HepG2 (cell line): ENCODE measurements at regions not wholly inside any gene's neighbourhood (a gene's known extent, or its start where the extent isn't known, plus 50 kb on each side); places are given as distances from the start of the nearest gene placed in this dataset.

Source experiments
- ATAC-seq: fragments of 200-7000 bp; cut with Tn5 transposase; 3 replicates; pipeline ENCODE4 v1.9.1; 2020; ENCODE audit warnings: mild to moderate bottlenecking, moderate library complexity
- BruUV-seq: library from RNA; stranded (reverse); fragments of 400-500 nt; replicated peaks from 2 replicates; lab custom pipeline; 2021; lab: Mats Ljungman, UMichigan
- CTCF ChIA-PET: fragments of 300-600 bp; formaldehyde crosslinking; extraction: SDS; loops from one replicate; lab custom pipeline; 2021; ENCODE audit warnings: low total read pairs, inconsistent platforms, low intra/inter-chr PET ratio; lab: Yijun Ruan, JAX
- POLR2A ChIA-PET: fragments of 350-600 bp; sonication (Branson Sonifier 250); formaldehyde crosslinking; loops from one replicate; lab custom pipeline; 2020; ENCODE audit warnings: antibody characterized with exemption, inconsistent platforms; lab: Yijun Ruan, JAX
- DNase-seq: peaks from one replicate; pipeline ENCODE4 v3.0.0-alpha.2; 2015; ENCODE audit warnings: low spot score
- FAIRE-seq: peaks from 3 replicates; lab custom pipeline; 2011; peaks lifted over from hg19 to GRCh38; lab: Jason Lieb, UNC
- H2AFZ ChIP-seq: one replicate; pipeline ENCODE4 v1.6.1; 2011; ENCODE audit warnings: low read length, inconsistent platforms
- H3K27ac ChIP-seq: fragments of 300-600 bp; 3 replicates; pipeline ENCODE4 v1.8.0; 2011; ENCODE audit warnings: mixed run types, mild to moderate bottlenecking, mixed read lengths, low read length, inconsistent platforms; ENCODE audit not compliant: insufficient read depth; ENCODE audit errors: extremely low read length
- H3K27me3 ChIP-seq, 2 experiments: fragments of 200-600 bp in 1 of 2; 2 replicates in 1 of 2; 3 replicates in 1 of 2; pipeline versions ENCODE4 v1.6.0 to v1.8.0; 2011; ENCODE audit warnings: low read length in 2 of 2, mild to moderate bottlenecking in 2 of 2, moderate library complexity in 2 of 2, inconsistent platforms in 1 of 2; ENCODE audit not compliant: insufficient read depth in 2 of 2, control insufficient read depth in 1 of 2
- H3K36me3 ChIP-seq, 2 experiments: fragments of 200-600 bp in 1 of 2; replicated peaks in 1 of 2; 2 replicates in 1 of 2; 3 replicates in 1 of 2; pipeline versions ENCODE4 v1.5.1 to v1.8.0; 2011; ENCODE audit warnings: low read length in 2 of 2, inconsistent platforms in 1 of 2; ENCODE audit not compliant: insufficient read depth in 2 of 2, control insufficient read depth in 1 of 2
- H3K4me1 ChIP-seq: 2 replicates; pipeline ENCODE4 v1.5.1; 2012; ENCODE audit warnings: low read length, inconsistent platforms; ENCODE audit not compliant: insufficient read depth
- H3K4me2 ChIP-seq: 2 replicates; pipeline ENCODE4 v1.6.0; 2011; ENCODE audit warnings: low read depth, low read length, inconsistent platforms
- H3K4me3 ChIP-seq, 3 experiments: fragments of 200-600 bp in 1 of 3; sonication (generic), shearing (Covaris generic) in 1 of 3; replicated peaks in 1 of 3; 2 replicates each; pipeline ENCODE4 v1.5.1; 2011 to 2016; ENCODE audit warnings: low read length in 3 of 3, inconsistent platforms in 2 of 3, low read depth in 2 of 3, mild to moderate bottlenecking in 2 of 3, control low read depth in 1 of 3, mixed read lengths in 1 of 3; ENCODE audit not compliant: insufficient read depth in 1 of 3
- H3K79me2 ChIP-seq: one replicate; pipeline ENCODE4 v1.6.1; 2011; ENCODE audit warnings: low read length, inconsistent platforms; ENCODE audit not compliant: insufficient read depth
- H3K9ac ChIP-seq: 2 replicates; pipeline ENCODE4 v1.6.0; 2011; ENCODE audit warnings: mild to moderate bottlenecking, low read depth, low read length, inconsistent platforms; ENCODE audit not compliant: insufficient read depth
- H3K9me3 ChIP-seq: 2 replicates; pipeline ENCODE4 v1.5.1; 2012; ENCODE audit warnings: mild to moderate bottlenecking, low read length
- H4K20me1 ChIP-seq: 2 replicates; pipeline ENCODE4 v1.6.0; 2011; ENCODE audit warnings: inconsistent platforms, mild to moderate bottlenecking, low read length, moderate library complexity; ENCODE audit not compliant: insufficient read depth
- FOXK2 ChIP-seq: fragments of 450-650 bp; IDR thresholded peaks from 2 replicates; pipeline ENCODE4 v1.6.1; 2016
- GATA4 ChIP-seq: sonication (generic); IDR thresholded peaks from 2 replicates; pipeline ENCODE4 v1.6.1; 2016; ENCODE audit warnings: antibody characterized with exemption, low read depth, borderline replicate concordance
- MAZ ChIP-seq, 2 experiments: sonication (generic) in 1 of 2; formaldehyde crosslinking in 1 of 2; IDR thresholded peaks; 2 replicates each; pipeline versions ENCODE4 v1.5.0 to v1.6.1; 2012 to 2020; ENCODE audit warnings: low read depth in 2 of 2, mild to moderate bottlenecking in 2 of 2, borderline replicate concordance in 1 of 2, improper control_type of control experiment in 1 of 2, low read length in 1 of 2, missing genetic modification reagents in 1 of 2, moderate library complexity in 1 of 2
- MED1 ChIP-seq: sonication (generic); formaldehyde crosslinking; IDR thresholded peaks from 2 replicates; pipeline ENCODE4 v1.4.0; 2020; ENCODE audit warnings: missing genetic modification reagents
- NFIB ChIP-seq: sonication (generic); formaldehyde crosslinking; IDR thresholded peaks from 2 replicates; pipeline ENCODE4 v1.9.0; 2021; ENCODE audit warnings: missing genetic modification reagents, mild to moderate bottlenecking, borderline replicate concordance
- NR2C2 ChIP-seq: sonication (generic); formaldehyde crosslinking; IDR thresholded peaks from 2 replicates; pipeline ENCODE4 v1.4.0; 2020; ENCODE audit warnings: missing genetic modification reagents, mild to moderate bottlenecking, moderate library complexity, borderline replicate concordance
- RCOR2 ChIP-seq: IDR thresholded peaks from 2 replicates; pipeline ENCODE4 v1.6.1; 2016; ENCODE audit warnings: missing biosample characterization, missing genetic modification reagents
- SETDB1 ChIP-seq: sonication (generic); formaldehyde crosslinking; IDR thresholded peaks from 2 replicates; pipeline ENCODE4 v1.5.1; 2020; ENCODE audit warnings: missing genetic modification reagents, mild to moderate bottlenecking, borderline replicate concordance
- SP4 ChIP-seq: sonication (generic); formaldehyde crosslinking; IDR thresholded peaks from 2 replicates; pipeline ENCODE4 v1.8.1; 2023; ENCODE audit warnings: mild to moderate bottlenecking, missing genetic modification reagents
- TBX2 ChIP-seq: sonication (generic); formaldehyde crosslinking; IDR thresholded peaks from 2 replicates; pipeline ENCODE4 v1.5.0; 2020; ENCODE audit warnings: missing genetic modification reagents, mild to moderate bottlenecking, borderline replicate concordance
- TCF12 ChIP-seq, 2 experiments: fragments of 450-650 bp in 1 of 2; sonication (generic) in 1 of 2; formaldehyde crosslinking in 1 of 2; IDR thresholded peaks; 2 replicates each; pipeline versions ENCODE4 v1.6.1 to v1.8.0; 2017 to 2022; ENCODE audit warnings: antibody characterized with exemption in 1 of 2, mild to moderate bottlenecking in 1 of 2, missing genetic modification reagents in 1 of 2, moderate library complexity in 1 of 2
- ZNF101 ChIP-seq: sonication (generic); formaldehyde crosslinking; IDR thresholded peaks from 2 replicates; pipeline ENCODE4 v1.4.0; 2020; ENCODE audit warnings: mild to moderate bottlenecking, low read depth, missing genetic modification reagents, borderline replicate concordance
- ZNF232 ChIP-seq: sonication (generic); formaldehyde crosslinking; IDR thresholded peaks from 2 replicates; pipeline ENCODE4 v1.4.0; 2020; ENCODE audit warnings: missing genetic modification reagents, borderline replicate concordance
- ZNF282 ChIP-seq: fragments of 450-650 bp; IDR thresholded peaks from 2 replicates; pipeline ENCODE4 v1.6.1; 2018; ENCODE audit not compliant: partially characterized antibody
- ZNF530 ChIP-seq: sonication (generic); formaldehyde crosslinking; IDR thresholded peaks from 2 replicates; pipeline ENCODE4 v1.5.0; 2020; ENCODE audit warnings: low read depth, mild to moderate bottlenecking, missing genetic modification reagents
- ZNF589 ChIP-seq: sonication (generic); formaldehyde crosslinking; conservative IDR thresholded peaks from 2 replicates; pipeline ENCODE4 v1.8.0; 2022; ENCODE audit warnings: mild to moderate bottlenecking, moderate library complexity, missing genetic modification reagents
- ZNF674 ChIP-seq: sonication (generic); formaldehyde crosslinking; IDR thresholded peaks from 2 replicates; pipeline ENCODE4 v1.5.0; 2020; ENCODE audit warnings: low read depth, mild to moderate bottlenecking, missing genetic modification reagents
- ZNF746 ChIP-seq: sonication (generic); formaldehyde crosslinking; IDR thresholded peaks from 2 replicates; pipeline ENCODE4 v1.8.0; 2022; ENCODE audit warnings: mild to moderate bottlenecking, missing genetic modification reagents
- ZNF761 ChIP-seq: sonication (generic); formaldehyde crosslinking; conservative IDR thresholded peaks from 2 replicates; pipeline ENCODE4 v1.4.0; 2020; ENCODE audit warnings: mild to moderate bottlenecking, missing genetic modification reagents
- ZNF775 ChIP-seq: sonication (generic); formaldehyde crosslinking; IDR thresholded peaks from 2 replicates; pipeline ENCODE4 v1.4.0; 2020; ENCODE audit warnings: missing genetic modification reagents, mild to moderate bottlenecking, moderate library complexity, borderline replicate concordance
- ZSCAN30 ChIP-seq: sonication (generic); formaldehyde crosslinking; IDR thresholded peaks from 2 replicates; pipeline ENCODE4 v1.5.0; 2020; ENCODE audit warnings: mild to moderate bottlenecking, missing genetic modification reagents
- WGBS: methylation state at CpG from one replicate; pipeline ENCODE4 v1.1.6; 2017; ENCODE audit warnings: low lambda C conversion rate; 5-methylcytosine and 5-hydroxymethylcytosine counted together
- in situ Hi-C: cut with HindIII; loops from 2 replicates; pipeline ENCODE4 v1.10.0; 2017; ENCODE audit warnings: low pct_unique_long_range_greater_than_20kb; ENCODE audit not compliant: extremely low pct_ligation_motif_present
- intact Hi-C: fragments of 100-400 bp; cut with micrococcal nuclease; formaldehyde crosslinking; loops from one replicate; pipeline ENCODE4 v1.10.0; 2022; ENCODE audit not compliant: unreplicated experiment
- TF ChIP-seq, protein P1 (sequence below): IDR thresholded peaks from 2 replicates; pipeline ENCODE4 v1.6.1; 2016; ENCODE audit warnings: low read depth, borderline replicate concordance
- TF ChIP-seq, protein P2 (sequence below): sonication (generic); formaldehyde crosslinking; conservative IDR thresholded peaks from 2 replicates; pipeline ENCODE4 v1.8.0; 2022; ENCODE audit warnings: mild to moderate bottlenecking, moderate library complexity, missing genetic modification reagents
- TF ChIP-seq, protein P3 (sequence below): sonication (generic); IDR thresholded peaks from 2 replicates; pipeline ENCODE4 v1.6.1; 2016; ENCODE audit warnings: low read depth, borderline replicate concordance

DNA sequence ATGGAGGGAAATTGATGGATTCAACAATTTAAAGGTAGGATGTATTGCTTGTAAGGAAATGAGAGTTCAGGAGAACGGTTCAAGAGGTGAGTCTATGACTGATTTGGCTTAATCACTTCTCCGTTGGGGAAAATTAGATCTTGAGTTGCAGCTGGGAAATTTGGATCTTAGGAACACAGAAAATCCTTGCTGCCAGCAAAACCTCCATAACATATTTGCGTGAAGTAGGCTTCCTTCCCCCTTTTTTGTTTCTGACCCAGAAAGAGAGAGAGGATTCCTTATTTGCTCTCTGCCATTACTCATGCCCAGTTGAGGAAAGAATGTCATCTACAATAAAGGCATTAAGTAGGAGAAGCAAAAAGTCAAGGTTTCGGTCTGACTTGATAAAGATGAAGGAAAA, 73.5 kb upstream of the PDC start:
- no TSS peak for BruUV-seq
- no peaks in the 10 kb centered on the region for H3K79me2 ChIP-seq
- in situ Hi-C loops: no loop called here

DNA sequence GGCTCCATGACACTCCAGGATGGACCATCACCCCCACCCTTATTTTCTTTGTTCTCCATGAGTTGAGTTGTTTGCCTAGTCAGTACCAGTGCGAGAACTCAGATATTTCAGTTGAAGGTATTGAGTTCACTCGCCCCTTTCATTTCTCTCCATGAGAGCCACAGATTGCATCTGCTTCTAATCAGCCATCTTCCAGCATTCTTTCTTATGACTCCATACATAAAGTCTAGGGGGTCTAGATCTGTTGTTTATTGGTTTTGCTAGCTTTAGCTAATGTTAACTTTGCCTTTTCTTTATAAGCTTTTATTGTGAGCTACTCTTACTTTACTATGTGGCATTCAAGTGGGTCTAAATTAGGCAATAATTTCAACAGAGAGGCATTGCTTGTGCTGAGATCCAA, 71.6 kb upstream of the PDC start:
- no peak overlapping the region for H3K4me2 ChIP-seq
- DNase-seq (no peak), FAIRE-seq (no peak), ATAC-seq (no peak)
- ChIA-PET POLR2A (no interaction called here), CTCF (no interaction called here)
- H3K9ac ChIP-seq: no peak overlapping the region
- no TSS peak for BruUV-seq
- H3K27me3 ChIP-seq: no peaks in the 10 kb centered on the region
- H3K4me1 ChIP-seq: no peaks in the 10 kb centered on the region
- no peaks in the 10 kb centered on the region for H3K79me2 ChIP-seq
- no peak overlapping the region for H3K27ac ChIP-seq
- 0 out of 2 replicates have a peak, but pooled peaks cover 3% of the 10 kb centered on the region for H3K9me3 ChIP-seq
- in situ Hi-C loops (no loop called here), intact Hi-C loops (no loop called here)
- H4K20me1 ChIP-seq: no peaks in the 10 kb centered on the region
- 0% methylated on average over 2 of the region's 2 CpGs for WGBS
- H3K36me3 ChIP-seq: no peaks in the 10 kb centered on the region
- H2AFZ ChIP-seq: no peak overlapping the region
- H3K4me3 ChIP-seq: no peak overlapping the region
- TF ChIP-seq SP4 (no peak), MED1 (CRISPR knock-in tag) (no peak), FOXK2 (no peak), MAZ (IDR thresholded peaks at IDR 0.05; ENCODE audit: borderline replicate concordance, low read depth, low read length) (no peak), MAZ (CRISPR knock-in tag; IDR thresholded peaks at IDR 0.05; ENCODE audit: low read depth) (no peak), RCOR2 (CRISPR knock-in tag) (no peak), ZNF674 (no peak), NR2C2 (CRISPR knock-in tag) (no peak), NFIB (CRISPR knock-in tag) (no peak), TBX2 (CRISPR knock-in tag) (no peak)
- TF ChIP-seq, protein P1, sequence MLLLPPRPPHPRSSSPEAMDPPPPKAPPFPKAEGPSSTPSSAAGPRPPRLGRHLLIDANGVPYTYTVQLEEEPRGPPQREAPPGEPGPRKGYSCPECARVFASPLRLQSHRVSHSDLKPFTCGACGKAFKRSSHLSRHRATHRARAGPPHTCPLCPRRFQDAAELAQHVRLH (CRISPR knock-in tag): no peak
- TF ChIP-seq, protein P2, sequence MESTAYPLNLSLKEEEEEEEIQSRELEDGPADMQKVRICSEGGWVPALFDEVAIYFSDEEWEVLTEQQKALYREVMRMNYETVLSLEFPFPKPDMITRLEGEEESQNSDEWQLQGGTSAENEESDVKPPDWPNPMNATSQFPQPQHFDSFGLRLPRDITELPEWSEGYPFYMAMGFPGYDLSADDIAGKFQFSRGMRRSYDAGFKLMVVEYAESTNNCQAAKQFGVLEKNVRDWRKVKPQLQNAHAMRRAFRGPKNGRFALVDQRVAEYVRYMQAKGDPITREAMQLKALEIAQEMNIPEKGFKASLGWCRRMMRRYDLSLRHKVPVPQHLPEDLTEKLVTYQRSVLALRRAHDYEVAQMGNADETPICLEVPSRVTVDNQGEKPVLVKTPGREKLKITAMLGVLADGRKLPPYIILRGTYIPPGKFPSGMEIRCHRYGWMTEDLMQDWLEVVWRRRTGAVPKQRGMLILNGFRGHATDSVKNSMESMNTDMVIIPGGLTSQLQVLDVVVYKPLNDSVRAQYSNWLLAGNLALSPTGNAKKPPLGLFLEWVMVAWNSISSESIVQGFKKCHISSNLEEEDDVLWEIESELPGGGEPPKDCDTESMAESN (CRISPR knock-in tag): no peak

More for the DNA sequence above, 73.5 kb upstream of the PDC start:
- Histone ChIP-seq H3K9ac (no peak overlapping the region), H3K4me1 (no peaks in the 10 kb centered on the region), H3K36me3 (no peaks in the 10 kb centered on the region), H2AFZ (no peak overlapping the region), H3K27ac (no peak overlapping the region), H4K20me1 (no peaks in the 10 kb centered on the region), H3K27me3 (no peaks in the 10 kb centered on the region), H3K4me3 (no peak overlapping the region), H3K9me3 (no peaks in the 10 kb centered on the region), H3K4me2 (no peak overlapping the region)
- ChIA-PET POLR2A (no interaction called here), CTCF (no interaction called here)
- intact Hi-C loops: no loop called here
- 2% methylated on average over 4 of the region's 4 CpGs for WGBS
- FAIRE-seq (no peak), DNase-seq (no peak), ATAC-seq (no peak)
- TF ChIP-seq ZNF101 (CRISPR knock-in tag): no peak
- TF ChIP-seq ZNF589 (CRISPR knock-in tag): no peak
- TF ChIP-seq ZNF746 (CRISPR knock-in tag): no peak
- TF ChIP-seq, protein P3, sequence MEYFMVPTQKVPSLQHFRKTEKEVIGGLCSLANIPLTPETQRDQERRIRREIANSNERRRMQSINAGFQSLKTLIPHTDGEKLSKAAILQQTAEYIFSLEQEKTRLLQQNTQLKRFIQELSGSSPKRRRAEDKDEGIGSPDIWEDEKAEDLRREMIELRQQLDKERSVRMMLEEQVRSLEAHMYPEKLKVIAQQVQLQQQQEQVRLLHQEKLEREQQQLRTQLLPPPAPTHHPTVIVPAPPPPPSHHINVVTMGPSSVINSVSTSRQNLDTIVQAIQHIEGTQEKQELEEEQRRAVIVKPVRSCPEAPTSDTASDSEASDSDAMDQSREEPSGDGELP: no peak
- TF ChIP-seq TCF12 (IDR thresholded peaks at IDR 0.05): no peak
- no peak for TF ChIP-seq TCF12 (CRISPR knock-in tag; IDR thresholded peaks at IDR 0.05)
- TF ChIP-seq ZSCAN30: no peak
- no peak for TF ChIP-seq ZNF775 (CRISPR knock-in tag)
- no peak for TF ChIP-seq ZNF232 (CRISPR knock-in tag)
- TF ChIP-seq ZNF530 (CRISPR knock-in tag): no peak
- TF ChIP-seq ZNF761 (CRISPR knock-in tag): no peak
- no peak for TF ChIP-seq ZNF282
- TF ChIP-seq GATA4: no peak
- TF ChIP-seq SETDB1 (CRISPR knock-in tag): no peak
